HEK293T (cell line): ENCODE measurements at regions not wholly inside any gene's neighbourhood (a gene's known extent, or its start where the extent isn't known, plus 50 kb on each side); places are given as distances from the start of the nearest gene placed in this dataset.

ENCODE experiments used
- CTCF ChIA-PET: fragments of 350-600 bp; formaldehyde crosslinking; extraction: SDS; loops from one replicate; lab custom pipeline; 2021; ENCODE audit warnings: antibody characterized with exemption, inconsistent platforms; lab: Yijun Ruan, JAX
- POLR2A ChIA-PET: fragments of 350-600 bp; formaldehyde crosslinking; extraction: SDS; loops from one replicate; lab custom pipeline; 2020; ENCODE audit warnings: antibody characterized with exemption, inconsistent platforms; lab: Yijun Ruan, JAX
- DNase-seq: peaks from one replicate; pipeline ENCODE4 v3.0.0; 2012; ENCODE audit warnings: mixed read lengths; ENCODE audit errors: extremely low spot score
- ARNT ChIP-seq: fragments of 450-650 bp; IDR thresholded peaks from 2 replicates; pipeline ENCODE4 v1.6.1; 2017; ENCODE audit warnings: mild to moderate bottlenecking
- BHLHE40 ChIP-seq: fragments of 450-650 bp; IDR thresholded peaks from 2 replicates; pipeline ENCODE4 v1.6.1; 2016; ENCODE audit warnings: mild to moderate bottlenecking, moderate library complexity, borderline replicate concordance
- CTBP1 ChIP-seq: fragments of 450-650 bp; IDR thresholded peaks from 2 replicates; pipeline ENCODE4 v1.6.1; 2016; ENCODE audit warnings: borderline replicate concordance
- ELF4 ChIP-seq: fragments of 450-650 bp; IDR thresholded peaks from 2 replicates; pipeline ENCODE4 v1.6.1; 2017; ENCODE audit warnings: antibody characterized with exemption
- FOXA1 ChIP-seq: fragments of 450-650 bp; IDR thresholded peaks from 2 replicates; pipeline ENCODE4 v1.6.1; 2016; ENCODE audit warnings: mild to moderate bottlenecking
- FOXK2 ChIP-seq: fragments of 450-650 bp; IDR thresholded peaks from 2 replicates; pipeline ENCODE4 v1.6.1; 2016; ENCODE audit warnings: mild to moderate bottlenecking
- FOXM1 ChIP-seq: fragments of 450-650 bp; IDR thresholded peaks from 2 replicates; pipeline ENCODE4 v1.6.1; 2017; ENCODE audit warnings: mild to moderate bottlenecking, borderline replicate concordance
- HDGF ChIP-seq: fragments of 450-650 bp; IDR thresholded peaks from 2 replicates; pipeline ENCODE4 v1.6.1; 2017; ENCODE audit warnings: antibody characterized with exemption, borderline replicate concordance
- L3MBTL2 ChIP-seq: fragments of 450-650 bp; conservative IDR thresholded peaks from 2 replicates; pipeline ENCODE4 v1.6.1; 2016; ENCODE audit warnings: mild to moderate bottlenecking
- LEF1 ChIP-seq: fragments of 450-650 bp; IDR thresholded peaks from 2 replicates; pipeline ENCODE4 v1.6.1; 2017; ENCODE audit warnings: mild to moderate bottlenecking, borderline replicate concordance
- NFRKB ChIP-seq: fragments of 450-650 bp; IDR thresholded peaks from 2 replicates; pipeline ENCODE4 v1.6.1; 2016; ENCODE audit warnings: mild to moderate bottlenecking, moderate library complexity
- PKNOX1 ChIP-seq: fragments of 450-650 bp; IDR thresholded peaks from 2 replicates; pipeline ENCODE4 v1.6.1; 2016
- SP1 ChIP-seq: fragments of 450-650 bp; IDR thresholded peaks from 2 replicates; pipeline ENCODE4 v1.6.1; 2017
- SUZ12 ChIP-seq: fragments of 450-650 bp; IDR thresholded peaks from 2 replicates; pipeline ENCODE4 v1.6.1; 2016; ENCODE audit warnings: mild to moderate bottlenecking
- TARDBP ChIP-seq: fragments of 450-650 bp; IDR thresholded peaks from 2 replicates; pipeline ENCODE4 v1.6.1; 2016
- ZNF384 ChIP-seq: fragments of 450-650 bp; IDR thresholded peaks from 2 replicates; pipeline ENCODE4 v1.6.1; 2016

GRCh38 chr2:128591861-128592822 is 273.5 kb upstream of the HS6ST1 start:
- ChIA-PET CTCF (no interaction called here), POLR2A (no interaction called here)
- no peak for DNase-seq
- no peak for TF ChIP-seq CTBP1
- no peak for TF ChIP-seq BHLHE40
- no peak for TF ChIP-seq PKNOX1
- TF ChIP-seq NFRKB = no peak
- TF ChIP-seq SUZ12 = no peak
- no peak for TF ChIP-seq TARDBP
- TF ChIP-seq ELF4 = no peak
- no peak for TF ChIP-seq FOXM1
- TF ChIP-seq ARNT = no peak
- TF ChIP-seq FOXK2 = no peak
- no peak for TF ChIP-seq L3MBTL2
- TF ChIP-seq ZNF384 = no peak
- no peak for TF ChIP-seq LEF1
- no peak for TF ChIP-seq SP1
- TF ChIP-seq FOXA1 = no peak
- no peak for TF ChIP-seq HDGF

- POLR2A ChIA-PET = no interaction called here
- TF ChIP-seq CTBP1 (no peak), FOXM1 (no peak), PKNOX1 (no peak), ZNF384 (no peak), ELF4 (no peak), HDGF (no peak), L3MBTL2 (no peak), FOXA1 (no peak), NFRKB (no peak), SUZ12 (no peak), ARNT (no peak), TARDBP (no peak), BHLHE40 (no peak), SP1 (no peak), FOXK2 (no peak), LEF1 (no peak)
- DNase-seq = no peak
- CTCF ChIA-PET = interaction anchor here (1.3 kb wide), 1 partner anchor 11 kb away, joined by 4 read pairs; no protein-coding TSS in a partner anchor
Observed at GRCh38 chr2:128593518-128593878, 274.8 kb upstream of the HS6ST1 start.

- POLR2A ChIA-PET = no interaction called here
Observed at GRCh38 chr2:128593879-128594650, 275.4 kb upstream of the HS6ST1 start.

GRCh38 chr2:128594651-128594910 is 275.9 kb upstream of the HS6ST1 start:
- no peak for DNase-seq
- no peak for TF ChIP-seq TARDBP
- no peak for TF ChIP-seq SUZ12
- no peak for TF ChIP-seq L3MBTL2
- no peak for TF ChIP-seq PKNOX1
- no peak for TF ChIP-seq FOXM1
- no peak for TF ChIP-seq ZNF384
- TF ChIP-seq ARNT = no peak
- no peak for TF ChIP-seq SP1
- TF ChIP-seq ELF4 = no peak
- no peak for TF ChIP-seq LEF1
- TF ChIP-seq FOXA1 = no peak
- TF ChIP-seq BHLHE40 = no peak
- TF ChIP-seq NFRKB = no peak
- no peak for TF ChIP-seq FOXK2
- no peak for TF ChIP-seq HDGF
- ChIA-PET POLR2A (no interaction called here), CTCF (interaction anchor here (1.1 to 1.3 kb wide), 2 partner anchors 13 to 273 kb away, joined by 4 read pairs; no protein-coding TSS in a partner anchor)

More at GRCh38 chr2:128593879-128594650, 275.4 kb upstream of the HS6ST1 start:
- TF ChIP-seq SP1 = no peak
- no peak for TF ChIP-seq FOXM1
- TF ChIP-seq PKNOX1 = no peak
- TF ChIP-seq FOXK2 = no peak
- TF ChIP-seq FOXA1 = no peak
- TF ChIP-seq ELF4 = no peak
- no peak for TF ChIP-seq CTBP1
- no peak for TF ChIP-seq NFRKB
- TF ChIP-seq LEF1 = no peak
- no peak for TF ChIP-seq TARDBP
- TF ChIP-seq BHLHE40 = no peak
- no peak for TF ChIP-seq SUZ12
- TF ChIP-seq ARNT = no peak
- no peak for TF ChIP-seq ZNF384
- no peak for TF ChIP-seq L3MBTL2
- no peak for TF ChIP-seq HDGF
- CTCF ChIA-PET = interaction anchor here (1.1 to 1.3 kb wide), 2 partner anchors 12 to 273 kb away, joined by 4 read pairs; no protein-coding TSS in a partner anchor
- DNase-seq = no peak
